Gastrocnemius medialis (tissue), 4 donors: ENCODE measurements at regions not wholly inside any gene's neighbourhood (a gene's known extent, or its start where the extent isn't known, plus 50 kb on each side); places are given as distances from the start of the nearest gene placed in this dataset.

Experiments
- CTCF ChIP-seq, 5 experiments: fragments of 450-650 bp in 3 of 5; fragments of 200-600 bp in 2 of 5; sonication (generic) in 2 of 5; IDR thresholded peaks in 4 of 5; conservative IDR thresholded peaks in 1 of 5; 1 replicate in 4 of 5; 2 replicates in 1 of 5; pipeline ENCODE4 v1.5.1; 2016 to 2019; ENCODE audit warnings: antibody characterized with exemption in 5 of 5, mild to moderate bottlenecking in 3 of 5, moderate library complexity in 3 of 5
- POLR2A ChIP-seq, 2 donors: fragments of 450-650 bp; IDR thresholded peaks; one replicate each; pipeline ENCODE4 v1.6.1; 2017; ENCODE audit warnings: antibody characterized with exemption in 2 of 2, mild to moderate bottlenecking in 2 of 2, moderate library complexity in 2 of 2

- TF ChIP-seq CTCF (IDR thresholded peaks at IDR 0.05 in 4 of 5, conservative IDR thresholded peaks at IDR 0.05 in 1 of 5) (no peak), POLR2A (IDR thresholded peaks at IDR 0.05) (no peak)
Measured at GRCh38 chr3:153919773-153920172, 201.4 kb upstream of the ARHGEF26 start.
